ACC112 (cell line): ENCODE measurements at regions not wholly inside any gene's neighbourhood (a gene's known extent, or its start where the extent isn't known, plus 50 kb on each side); places are given as distances from the start of the nearest gene placed in this dataset.
"Not testable (repeated sequence)": the region's sequence is repeated elsewhere in the genome, so short reads cannot be mapped to it uniquely, and the experiment has no call there.

Experiments
- H2AFZ ChIP-seq: fragments of 200-600 bp; sonication (generic); one replicate; pipeline ENCODE4 v1.6.0; 2017; ENCODE audit warnings: antibody characterized with exemption, low read length; ENCODE audit not compliant: unreplicated experiment
- H3K27ac ChIP-seq: fragments of 200-600 bp; sonication (generic); 2 replicates; pipeline ENCODE4 v1.5.1; 2014; ENCODE audit warnings: low read depth, mild to moderate bottlenecking, antibody characterized with exemption, low read length, moderate library complexity
- H3K27me3 ChIP-seq: fragments of 200-600 bp; sonication (generic); 2 replicates; pipeline ENCODE4 v1.6.1; 2014; ENCODE audit warnings: mild to moderate bottlenecking, antibody characterized with exemption, low read length, moderate library complexity, mixed read lengths; ENCODE audit not compliant: insufficient read depth
- H3K36me3 ChIP-seq: fragments of 200-600 bp; sonication (generic); 2 replicates; pipeline ENCODE4 v1.6.1; 2016; ENCODE audit warnings: mild to moderate bottlenecking, antibody characterized with exemption, low read length, moderate library complexity, mixed read lengths; ENCODE audit not compliant: insufficient read depth
- H3K4me1 ChIP-seq: fragments of 200-600 bp; sonication (generic); one replicate; pipeline ENCODE4 v1.6.1; 2016; ENCODE audit warnings: low read length, mixed read lengths; ENCODE audit not compliant: insufficient read depth, unreplicated experiment, control insufficient read depth
- H3K4me3 ChIP-seq: fragments of 200-600 bp; sonication (generic); 2 replicates; pipeline ENCODE4 v1.5.1; 2014; ENCODE audit warnings: mild to moderate bottlenecking, low read depth, low read length
- H3K79me2 ChIP-seq: fragments of 200-600 bp; sonication (generic); one replicate; pipeline ENCODE4 v1.6.0; 2016; ENCODE audit warnings: low read length; ENCODE audit not compliant: control insufficient read depth, unreplicated experiment, insufficient read depth

DNA sequence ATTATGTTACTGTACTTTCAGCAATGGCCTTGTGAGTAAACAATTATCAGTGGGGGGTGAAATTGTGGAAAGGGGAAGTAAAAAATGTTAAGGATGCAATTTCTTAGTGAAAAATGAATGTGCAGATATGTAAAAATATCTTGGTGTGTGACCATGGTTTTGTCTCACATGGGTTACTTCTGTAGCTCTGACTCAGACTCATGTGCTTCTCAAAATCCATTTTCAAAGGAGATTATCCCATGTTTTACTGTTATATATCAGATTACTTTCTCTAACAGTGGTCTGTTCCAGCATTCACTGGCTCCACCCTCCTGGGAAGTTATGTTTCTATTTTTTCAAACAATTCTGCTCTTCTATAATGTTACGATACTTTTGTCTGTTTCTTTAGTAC lies 298.2 kb upstream of the COL3A1 start:
- no peaks in the 10 kb centered on the region for H3K79me2 ChIP-seq
- H3K27ac ChIP-seq: peak overlapping the region; percentile 84
- H3K4me3 ChIP-seq: peak overlapping the region; percentile 7; the same call in 1 of the 2 replicates
- H3K4me1 ChIP-seq: peaks cover 19% of the 10 kb centered on the region
- H3K36me3 ChIP-seq: no peaks in the 10 kb centered on the region
- peak overlapping the region; percentile 65 for H2AFZ ChIP-seq
- H3K27me3 ChIP-seq: no peaks in the 10 kb centered on the region

DNA sequence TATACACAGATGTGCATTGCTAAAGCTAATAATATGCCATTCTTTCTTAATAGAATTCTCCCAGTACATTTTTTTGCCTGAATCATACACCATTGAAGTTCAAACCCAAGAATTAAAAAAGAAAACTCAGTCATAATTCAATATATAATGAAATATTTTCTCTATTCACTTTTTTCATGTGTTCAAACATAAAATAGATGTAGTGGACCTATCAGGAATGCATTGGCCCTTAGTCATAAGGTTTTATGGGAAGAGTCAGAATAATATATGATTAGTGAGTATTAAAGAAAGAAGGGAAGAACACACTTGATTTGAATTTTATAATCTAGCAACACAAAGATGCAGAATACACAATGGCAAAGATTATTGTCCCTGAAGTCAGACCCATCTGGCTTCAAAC lies 297.0 kb upstream of the COL3A1 start:
- Histone ChIP-seq H3K27ac (no peak overlapping the region), H3K79me2 (no peaks in the 10 kb centered on the region), H3K36me3 (no peaks in the 10 kb centered on the region), H3K4me3 (no peak overlapping the region), H3K27me3 (no peaks in the 10 kb centered on the region), H3K4me1 (peaks cover 19% of the 10 kb centered on the region), H2AFZ (no peak overlapping the region)

DNA sequence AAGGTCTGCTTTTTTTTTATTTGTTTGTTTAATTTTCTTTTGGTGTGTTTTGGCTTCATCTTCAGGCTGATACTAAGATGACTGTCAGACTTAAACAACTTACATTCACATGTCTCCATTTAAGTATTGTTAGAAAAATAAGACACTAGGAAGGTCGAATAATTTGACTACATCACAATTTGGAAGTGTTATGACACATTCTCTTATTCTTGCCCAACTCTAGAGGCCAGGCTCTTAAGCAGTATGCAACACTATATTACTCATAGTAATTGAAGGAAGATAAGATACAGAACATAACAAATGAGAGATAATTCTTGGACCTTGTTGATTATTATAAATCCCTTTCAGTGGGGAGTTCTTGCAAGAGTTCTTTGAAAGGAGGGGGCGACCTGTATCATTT lies 295.3 kb upstream of the COL3A1 start:
- Histone ChIP-seq H3K79me2 (no peaks in the 10 kb centered on the region), H2AFZ (no peak overlapping the region), H3K27ac (0 out of 2 replicates have a peak overlapping the region, but pooled peaks have one; percentile 11), H3K36me3 (no peaks in the 10 kb centered on the region), H3K4me3 (no peak overlapping the region), H3K4me1 (peaks cover 19% of the 10 kb centered on the region), H3K27me3 (no peaks in the 10 kb centered on the region)

DNA sequence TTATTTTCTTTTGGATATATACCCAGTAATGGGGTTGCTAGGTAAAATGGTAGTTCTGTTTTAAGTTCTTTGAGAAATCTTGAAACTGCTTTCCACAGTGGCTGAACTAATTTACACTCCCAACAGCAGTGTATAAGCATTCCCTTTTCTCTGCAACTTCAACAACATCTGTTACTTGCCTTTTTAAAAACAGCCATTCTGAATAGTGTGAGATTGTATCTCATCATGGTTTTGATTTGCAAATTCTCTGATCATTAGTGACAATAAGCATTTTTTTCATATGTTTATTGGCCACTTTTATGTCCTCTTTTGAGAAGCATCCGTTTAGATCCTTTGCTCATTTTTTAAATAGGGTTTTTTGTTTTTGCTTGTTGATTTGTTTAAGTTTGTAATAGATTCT lies 291.3 kb upstream of the COL3A1 start:
- Histone ChIP-seq H3K4me1 (peaks cover 6% of the 10 kb centered on the region), H3K4me3 (no peak overlapping the region), H2AFZ (no peak overlapping the region), H3K27me3 (no peaks in the 10 kb centered on the region), H3K36me3 (no peaks in the 10 kb centered on the region), H3K27ac (no peak overlapping the region), H3K79me2 (no peaks in the 10 kb centered on the region)

DNA sequence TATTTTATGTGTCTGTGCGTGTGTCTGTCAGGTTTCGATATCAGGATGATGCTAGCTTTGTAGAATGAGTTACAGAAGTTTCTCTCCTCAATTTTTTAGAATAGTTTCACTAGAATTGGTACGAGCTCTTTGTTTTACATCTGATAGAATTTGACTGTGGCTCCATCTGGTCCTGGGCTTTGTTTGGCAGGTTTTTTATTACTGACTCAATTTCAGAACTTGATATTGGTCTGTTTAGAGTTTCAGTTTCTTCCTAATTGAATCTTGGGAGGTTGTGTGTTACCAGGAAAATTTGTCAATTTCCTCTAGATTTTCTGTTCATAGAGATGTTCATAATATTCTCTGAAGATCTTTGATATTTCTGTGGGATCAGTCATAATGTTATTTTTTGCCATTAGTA lies 289.4 kb upstream of the COL3A1 start:
- H3K36me3 ChIP-seq: no peaks in the 10 kb centered on the region
- no peak overlapping the region for H3K4me3 ChIP-seq
- H3K27me3 ChIP-seq: no peaks in the 10 kb centered on the region
- H3K27ac ChIP-seq: no peak overlapping the region
- H2AFZ ChIP-seq: no peak overlapping the region
- no peaks in the 10 kb centered on the region for H3K79me2 ChIP-seq
- H3K4me1 ChIP-seq: no peaks in the 10 kb centered on the region

DNA sequence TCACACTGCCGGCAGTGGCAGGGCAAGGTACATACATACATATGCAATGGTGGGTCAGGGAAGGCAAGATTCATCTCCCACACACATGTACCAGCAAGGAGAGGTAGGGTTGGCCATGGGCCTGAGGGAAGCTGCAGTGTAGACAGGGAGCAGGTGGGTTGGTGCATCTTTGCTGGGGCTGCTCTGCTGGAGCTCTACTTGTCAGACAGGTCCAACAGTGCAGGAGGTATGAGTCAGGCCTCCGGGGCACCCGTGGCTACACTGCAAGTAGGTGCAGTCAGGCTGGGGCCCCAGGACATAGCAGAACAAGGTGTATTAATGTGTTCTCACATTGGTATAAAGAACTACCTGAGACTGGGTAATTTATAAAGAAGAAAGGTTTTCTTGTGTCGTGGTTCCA lies 281.1 kb upstream of the COL3A1 start:
- Histone ChIP-seq H2AFZ (no peak overlapping the region), H3K4me1 (peaks cover 12% of the 10 kb centered on the region), H3K36me3 (no peaks in the 10 kb centered on the region), H3K27me3 (no peaks in the 10 kb centered on the region), H3K79me2 (no peaks in the 10 kb centered on the region), H3K4me3 (no peak overlapping the region), H3K27ac (no peak overlapping the region)

DNA sequence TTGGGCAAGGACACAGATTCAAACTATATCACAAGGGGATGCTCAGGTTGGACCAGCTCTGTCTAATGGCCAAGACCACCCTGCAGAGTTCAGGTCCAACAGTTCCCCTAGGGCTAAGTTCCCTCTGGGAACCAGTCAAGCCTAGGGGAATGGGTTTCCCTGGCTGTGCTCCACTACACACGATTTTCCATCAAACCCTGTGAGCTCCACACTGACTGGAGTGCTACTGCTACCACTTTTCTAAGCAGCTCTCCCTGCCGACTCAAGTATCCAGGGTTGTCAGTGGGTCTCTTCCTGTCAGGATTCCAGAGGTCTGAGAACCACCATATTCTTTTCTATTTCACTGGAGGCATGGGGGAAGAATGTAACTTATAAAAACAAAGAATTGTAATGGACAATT lies 280.4 kb upstream of the COL3A1 start:
- Histone ChIP-seq H3K27ac (no peak overlapping the region), H3K36me3 (no peaks in the 10 kb centered on the region), H3K79me2 (no peaks in the 10 kb centered on the region), H3K4me3 (no peak overlapping the region), H3K27me3 (no peaks in the 10 kb centered on the region), H2AFZ (no peak overlapping the region), H3K4me1 (peaks cover 12% of the 10 kb centered on the region)

DNA sequence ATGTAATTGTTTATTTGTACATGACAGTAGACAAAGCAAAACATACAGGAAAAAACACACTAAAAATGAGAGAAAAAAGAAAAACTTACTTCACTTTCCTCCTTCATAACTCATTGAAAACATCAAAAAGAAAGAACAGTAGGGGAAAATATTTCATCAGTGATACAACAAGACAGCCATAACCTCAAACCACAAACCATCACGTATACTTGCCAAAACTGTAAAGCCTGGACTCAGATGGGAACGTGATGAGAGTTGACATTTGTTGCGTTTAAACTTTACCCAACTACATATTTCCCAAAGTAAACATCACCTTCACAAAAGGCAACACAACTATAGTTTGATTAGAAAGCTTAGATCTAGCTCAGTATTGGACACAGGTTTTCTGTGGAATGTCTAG lies 278.2 kb upstream of the COL3A1 start:
- peak overlapping the region; percentile 26; the same call in 1 of the 2 replicates for H3K27ac ChIP-seq

DNA sequence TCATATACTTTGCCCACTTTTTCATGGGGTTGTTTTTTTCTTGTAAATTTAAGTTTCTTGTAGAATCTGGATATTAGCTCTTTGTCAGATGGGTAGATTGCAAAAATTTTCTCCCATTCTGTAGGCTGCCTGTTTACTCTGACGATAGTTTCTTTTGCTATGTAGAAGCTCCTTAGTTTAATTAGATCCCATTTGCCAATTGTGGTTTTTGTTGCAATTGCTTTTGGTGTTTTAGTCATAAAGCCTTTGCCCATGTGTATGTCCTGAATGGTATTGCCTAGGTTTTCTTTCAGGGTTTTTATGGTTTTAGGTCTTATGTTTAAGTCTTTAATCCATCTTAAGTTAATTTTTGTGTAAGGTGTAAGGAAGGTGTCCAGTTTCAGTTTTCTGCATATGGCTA lies 276.0 kb upstream of the COL3A1 start:
- H2AFZ ChIP-seq, H3K27me3 ChIP-seq, H3K36me3 ChIP-seq, H3K79me2 ChIP-seq, H3K4me3 ChIP-seq, H3K27ac ChIP-seq: not testable (repeated sequence)
- peaks cover 21% of the 10 kb centered on the region for H3K4me1 ChIP-seq

More for the DNA sequence above, 278.2 kb upstream of the COL3A1 start:
- peak overlapping the region; percentile 29; the same call in 1 of the 2 replicates for H3K4me3 ChIP-seq
- H3K4me1 ChIP-seq: peaks cover 12% of the 10 kb centered on the region
- H2AFZ ChIP-seq: peak overlapping the region; percentile 87
- H3K27me3 ChIP-seq: no peaks in the 10 kb centered on the region
- no peaks in the 10 kb centered on the region for H3K79me2 ChIP-seq
- no peaks in the 10 kb centered on the region for H3K36me3 ChIP-seq

DNA sequence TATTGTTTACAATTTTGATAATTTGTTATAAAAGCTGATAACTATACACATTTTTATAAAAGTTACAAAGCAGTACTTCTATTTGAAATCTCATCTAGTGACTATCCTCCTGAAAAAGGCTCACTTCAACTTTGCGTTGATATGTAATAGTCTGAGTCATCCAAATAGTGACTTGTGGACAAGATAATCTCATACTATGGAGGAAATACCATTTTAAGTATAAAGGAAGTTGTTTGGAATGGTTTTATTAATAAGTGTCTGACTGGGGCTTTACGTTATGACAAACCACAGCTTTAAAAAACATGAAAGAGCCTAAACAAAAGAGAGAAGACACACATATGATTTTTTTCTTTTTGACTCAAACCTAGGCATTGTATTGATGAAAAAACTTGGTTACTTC lies 272.3 kb upstream of the COL3A1 start:
- no peaks in the 10 kb centered on the region for H3K27me3 ChIP-seq
- H2AFZ ChIP-seq: peak overlapping the region; percentile 8
- 0 out of 2 replicates have a peak overlapping the region, but pooled peaks have one; percentile 1 for H3K27ac ChIP-seq
- no peaks in the 10 kb centered on the region for H3K36me3 ChIP-seq
- no peak overlapping the region for H3K4me3 ChIP-seq
- H3K79me2 ChIP-seq: no peaks in the 10 kb centered on the region
- peaks cover 8% of the 10 kb centered on the region for H3K4me1 ChIP-seq

DNA sequence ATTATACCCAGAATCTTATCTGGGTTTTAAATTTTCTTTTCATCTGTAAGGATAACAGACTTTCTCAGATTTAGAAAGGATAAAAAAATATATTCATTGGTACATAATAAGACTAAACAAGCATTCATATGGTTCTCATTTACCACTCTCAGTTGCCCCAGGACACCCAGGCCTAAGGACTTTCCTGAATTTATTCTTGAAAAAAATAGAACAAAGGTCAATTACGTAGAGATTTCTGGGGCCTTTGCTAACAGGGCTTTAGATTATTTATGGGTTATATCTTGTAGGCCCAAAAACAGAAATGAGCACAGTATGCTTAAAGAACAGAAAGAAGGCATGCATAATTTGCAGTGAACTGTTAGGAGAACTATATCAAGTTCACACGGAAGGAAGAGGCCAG lies 269.0 kb upstream of the COL3A1 start:
- peaks cover 8% of the 10 kb centered on the region for H3K4me1 ChIP-seq
- no peak overlapping the region for H3K27ac ChIP-seq
- H3K36me3 ChIP-seq: no peaks in the 10 kb centered on the region
- no peaks in the 10 kb centered on the region for H3K27me3 ChIP-seq
- H3K79me2 ChIP-seq: no peaks in the 10 kb centered on the region
- no peak overlapping the region for H2AFZ ChIP-seq
- no peak overlapping the region for H3K4me3 ChIP-seq
